ENCODE measurements at regions not wholly inside any gene's neighbourhood (a gene's known extent, or its start where the extent isn't known, plus 50 kb on each side); places are given as distances from the start of the nearest gene placed in this dataset.

DNA sequence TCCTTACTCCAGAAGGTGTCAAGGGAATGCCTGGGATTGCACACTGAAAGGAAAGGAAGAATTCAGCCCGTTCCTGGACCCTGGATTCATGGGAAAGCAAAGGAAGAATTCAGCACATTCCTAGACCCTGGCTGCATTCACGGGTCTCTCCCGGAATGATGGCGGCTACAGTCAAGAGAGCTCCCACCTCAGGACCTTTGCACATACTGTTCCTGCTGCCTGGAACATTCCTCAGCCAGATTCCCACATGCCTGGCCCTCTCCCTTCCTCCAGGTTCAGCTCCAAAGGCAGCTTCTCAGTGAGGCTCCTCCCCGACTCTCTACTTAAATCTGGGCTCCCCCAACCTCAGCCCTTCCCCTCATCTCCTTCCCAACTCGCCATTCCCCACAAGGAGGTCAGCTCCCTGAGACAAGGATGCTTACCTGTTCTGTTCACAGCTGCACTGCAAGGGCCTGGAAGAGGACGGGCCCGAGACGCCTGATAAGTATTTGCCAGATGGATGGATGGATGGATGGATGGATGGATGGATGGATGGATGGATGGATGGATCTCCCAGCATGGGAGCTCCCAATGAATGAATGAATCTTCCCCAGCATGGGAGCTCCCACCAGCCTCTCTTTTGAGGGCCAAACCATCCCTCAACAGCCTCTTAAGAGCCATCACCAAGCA is 77.4 kb downstream of the NCOR2 start:
- no peak for ATAC-seq

GRCh38 chr12:124489220-124489619 is 78.2 kb downstream of the NCOR2 start:
- POLR2A ChIA-PET: no interaction called here
- BruUV-seq (replicated peaks): no TSS peak
- in situ Hi-C loops (cut with HindIII; ENCODE audit: low pct_unique_long_range_greater_than_20kb, low sequenced_read_pairs): no loop called here

More for the DNA sequence above, 77.4 kb downstream of the NCOR2 start:
- ChIA-PET POLR2A (no interaction called here), CTCF (no interaction called here)
- no peak overlapping the region for H3K4me3 ChIP-seq (ENCODE audit: low read depth in 2 of 2, low read length in 2 of 2)
- H3K9me3 ChIP-seq (ENCODE audit: control insufficient read depth, insufficient read depth, low read depth, low read length): no peaks in the 10 kb centered on the region
- DNase-seq (ENCODE audit: low read depth, low spot score): no peak
- no peak overlapping the region for H3K27ac ChIP-seq (ENCODE audit: low read length)
- peaks cover 29% of the 10 kb centered on the region for H3K4me1 ChIP-seq (ENCODE audit: control insufficient read depth, insufficient read depth, low read length)
- no peaks in the 10 kb centered on the region for H3K27me3 ChIP-seq (ENCODE audit: control insufficient read depth, insufficient read depth, low read length)
- BruUV-seq (replicated peaks): no TSS peak
- intact Hi-C loops (cut with micrococcal nuclease; ENCODE audit: unreplicated experiment) (no loop called here), in situ Hi-C loops (cut with HindIII; ENCODE audit: low pct_unique_long_range_greater_than_20kb, low sequenced_read_pairs) (no loop called here)
- H3K36me3 ChIP-seq (ENCODE audit: control insufficient read depth, insufficient read depth, low read length): peaks cover 3% of the 10 kb centered on the region
- TF ChIP-seq POLR2AphosphoS5 (IDR thresholded peaks at IDR 0.05; ENCODE audit: low read depth, low read length): no peak
- TF ChIP-seq, protein P1, sequence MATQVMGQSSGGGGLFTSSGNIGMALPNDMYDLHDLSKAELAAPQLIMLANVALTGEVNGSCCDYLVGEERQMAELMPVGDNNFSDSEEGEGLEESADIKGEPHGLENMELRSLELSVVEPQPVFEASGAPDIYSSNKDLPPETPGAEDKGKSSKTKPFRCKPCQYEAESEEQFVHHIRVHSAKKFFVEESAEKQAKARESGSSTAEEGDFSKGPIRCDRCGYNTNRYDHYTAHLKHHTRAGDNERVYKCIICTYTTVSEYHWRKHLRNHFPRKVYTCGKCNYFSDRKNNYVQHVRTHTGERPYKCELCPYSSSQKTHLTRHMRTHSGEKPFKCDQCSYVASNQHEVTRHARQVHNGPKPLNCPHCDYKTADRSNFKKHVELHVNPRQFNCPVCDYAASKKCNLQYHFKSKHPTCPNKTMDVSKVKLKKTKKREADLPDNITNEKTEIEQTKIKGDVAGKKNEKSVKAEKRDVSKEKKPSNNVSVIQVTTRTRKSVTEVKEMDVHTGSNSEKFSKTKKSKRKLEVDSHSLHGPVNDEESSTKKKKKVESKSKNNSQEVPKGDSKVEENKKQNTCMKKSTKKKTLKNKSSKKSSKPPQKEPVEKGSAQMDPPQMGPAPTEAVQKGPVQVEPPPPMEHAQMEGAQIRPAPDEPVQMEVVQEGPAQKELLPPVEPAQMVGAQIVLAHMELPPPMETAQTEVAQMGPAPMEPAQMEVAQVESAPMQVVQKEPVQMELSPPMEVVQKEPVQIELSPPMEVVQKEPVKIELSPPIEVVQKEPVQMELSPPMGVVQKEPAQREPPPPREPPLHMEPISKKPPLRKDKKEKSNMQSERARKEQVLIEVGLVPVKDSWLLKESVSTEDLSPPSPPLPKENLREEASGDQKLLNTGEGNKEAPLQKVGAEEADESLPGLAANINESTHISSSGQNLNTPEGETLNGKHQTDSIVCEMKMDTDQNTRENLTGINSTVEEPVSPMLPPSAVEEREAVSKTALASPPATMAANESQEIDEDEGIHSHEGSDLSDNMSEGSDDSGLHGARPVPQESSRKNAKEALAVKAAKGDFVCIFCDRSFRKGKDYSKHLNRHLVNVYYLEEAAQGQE (IDR thresholded peaks at IDR 0.05; ENCODE audit: insufficient read depth in 1 of 2, low read depth in 2 of 2, low read length in 1 of 2): no peak
- no peak for TF ChIP-seq SIN3A (IDR thresholded peaks at IDR 0.05; ENCODE audit: borderline replicate concordance, insufficient read depth, low read depth, low read length)
- TF ChIP-seq, protein P2, sequence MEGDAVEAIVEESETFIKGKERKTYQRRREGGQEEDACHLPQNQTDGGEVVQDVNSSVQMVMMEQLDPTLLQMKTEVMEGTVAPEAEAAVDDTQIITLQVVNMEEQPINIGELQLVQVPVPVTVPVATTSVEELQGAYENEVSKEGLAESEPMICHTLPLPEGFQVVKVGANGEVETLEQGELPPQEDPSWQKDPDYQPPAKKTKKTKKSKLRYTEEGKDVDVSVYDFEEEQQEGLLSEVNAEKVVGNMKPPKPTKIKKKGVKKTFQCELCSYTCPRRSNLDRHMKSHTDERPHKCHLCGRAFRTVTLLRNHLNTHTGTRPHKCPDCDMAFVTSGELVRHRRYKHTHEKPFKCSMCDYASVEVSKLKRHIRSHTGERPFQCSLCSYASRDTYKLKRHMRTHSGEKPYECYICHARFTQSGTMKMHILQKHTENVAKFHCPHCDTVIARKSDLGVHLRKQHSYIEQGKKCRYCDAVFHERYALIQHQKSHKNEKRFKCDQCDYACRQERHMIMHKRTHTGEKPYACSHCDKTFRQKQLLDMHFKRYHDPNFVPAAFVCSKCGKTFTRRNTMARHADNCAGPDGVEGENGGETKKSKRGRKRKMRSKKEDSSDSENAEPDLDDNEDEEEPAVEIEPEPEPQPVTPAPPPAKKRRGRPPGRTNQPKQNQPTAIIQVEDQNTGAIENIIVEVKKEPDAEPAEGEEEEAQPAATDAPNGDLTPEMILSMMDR (IDR thresholded peaks at IDR 0.05): no peak
- no peak for TF ChIP-seq TCF7L2 (IDR thresholded peaks at IDR 0.05; ENCODE audit: low read depth, low read length)

More at GRCh38 chr12:124489220-124489619, 78.2 kb downstream of the NCOR2 start:
- Histone ChIP-seq H3K36me3 (ENCODE audit: control insufficient read depth, insufficient read depth, low read length) (peaks cover 3% of the 10 kb centered on the region), H3K4me3 (ENCODE audit: low read depth in 2 of 2, low read length in 2 of 2) (no peak overlapping the region), H3K9me3 (ENCODE audit: control insufficient read depth, insufficient read depth, low read depth, low read length) (no peaks in the 10 kb centered on the region), H3K27ac (ENCODE audit: low read length) (no peak overlapping the region), H3K27me3 (ENCODE audit: control insufficient read depth, insufficient read depth, low read length) (no peaks in the 10 kb centered on the region), H3K4me1 (ENCODE audit: control insufficient read depth, insufficient read depth, low read length) (peaks cover 29% of the 10 kb centered on the region)
- DNase-seq (ENCODE audit: low read depth, low spot score) (no peak), ATAC-seq (no peak)
- CTCF ChIA-PET: interaction anchor here (0.6 kb wide), 1 partner anchor 13 kb away, joined by 6 read pairs; no protein-coding TSS in a partner anchor
- TF ChIP-seq POLR2AphosphoS5 (IDR thresholded peaks at IDR 0.05; ENCODE audit: low read depth, low read length) (no peak), SIN3A (IDR thresholded peaks at IDR 0.05; ENCODE audit: borderline replicate concordance, insufficient read depth, low read depth, low read length) (no peak), TCF7L2 (IDR thresholded peaks at IDR 0.05; ENCODE audit: low read depth, low read length) (no peak)
- TF ChIP-seq, protein P2 (IDR thresholded peaks at IDR 0.05): no peak
- TF ChIP-seq, protein P1 (IDR thresholded peaks at IDR 0.05; ENCODE audit: insufficient read depth in 1 of 2, low read depth in 2 of 2, low read length in 1 of 2): no peak
- intact Hi-C loops (cut with micrococcal nuclease; ENCODE audit: unreplicated experiment): no loop called here

Data from Panc1 (cell line).